ENCODE measurements at regions not wholly inside any gene's neighbourhood (a gene's known extent, or its start where the extent isn't known, plus 50 kb on each side); places are given as distances from the start of the nearest gene placed in this dataset.

GRCh38 chr5:74007193-74007592 is 381.2 kb downstream of the ARHGEF28 start:
- TF ChIP-seq CTCF (IDR thresholded peaks at IDR 0.05 in 2 of 3, conservative IDR thresholded peaks at IDR 0.05 in 1 of 3; ENCODE audit: borderline replicate concordance in 1 of 3, insufficient read depth in 1 of 3, low read depth in 2 of 3, low read length in 2 of 3): no peak
- no peak for TF ChIP-seq POLR2AphosphoS5 (IDR thresholded peaks at IDR 0.05; ENCODE audit: low read depth, low read length)
- no peak for TF ChIP-seq REST (IDR thresholded peaks at IDR 0.05; ENCODE audit: low read depth)
